Fibroblast of villous mesenchyme (primary cell): ENCODE measurements at regions not wholly inside any gene's neighbourhood (a gene's known extent, or its start where the extent isn't known, plus 50 kb on each side); places are given as distances from the start of the nearest gene placed in this dataset.

Experiments
- DNase-seq: peaks from one replicate; pipeline ENCODE4 v3.0.0-alpha.2; 2010; ENCODE audit warnings: low read depth
- H3K4me3 ChIP-seq: 2 replicates; pipeline ENCODE4 v1.5.1; 2011; ENCODE audit warnings: low read depth, mild to moderate bottlenecking, low read length
- CTCF ChIP-seq: IDR thresholded peaks from 2 replicates; pipeline ENCODE4 v1.5.1; 2012; ENCODE audit warnings: low read depth, mild to moderate bottlenecking, low read length; ENCODE audit not compliant: insufficient read depth

DNA sequence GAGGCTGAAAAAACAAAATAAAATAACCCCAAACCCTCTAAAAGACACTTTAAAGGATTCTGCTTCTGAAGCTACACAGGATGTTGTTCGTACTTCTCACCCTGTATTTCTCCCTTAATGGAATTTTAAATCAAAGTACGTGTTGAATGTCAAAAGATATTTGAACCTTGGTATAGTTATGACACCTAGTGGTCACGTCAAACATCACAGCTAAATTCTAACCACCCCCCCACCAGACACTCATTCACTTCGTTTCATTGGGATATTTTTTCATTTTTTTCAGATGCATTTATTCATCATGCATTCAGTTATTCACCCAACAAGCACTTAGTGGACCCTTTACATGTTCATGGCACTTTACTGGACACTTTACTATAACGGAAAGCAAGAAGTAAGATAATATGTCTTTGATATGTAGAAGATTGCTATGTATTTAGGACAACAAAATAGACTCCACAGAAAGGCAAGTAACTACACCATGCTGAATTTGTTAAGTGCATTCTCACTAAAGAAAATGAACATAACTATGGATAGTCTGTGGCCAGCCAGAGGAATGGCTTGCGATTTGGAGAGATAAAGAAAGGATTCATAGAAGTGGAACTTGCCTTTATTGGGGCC, 62.5 kb upstream of the GPR174 start:
- peak; percentile 14 for DNase-seq
- no peak overlapping the region for H3K4me3 ChIP-seq
- peak; percentile 50 for TF ChIP-seq CTCF

DNA sequence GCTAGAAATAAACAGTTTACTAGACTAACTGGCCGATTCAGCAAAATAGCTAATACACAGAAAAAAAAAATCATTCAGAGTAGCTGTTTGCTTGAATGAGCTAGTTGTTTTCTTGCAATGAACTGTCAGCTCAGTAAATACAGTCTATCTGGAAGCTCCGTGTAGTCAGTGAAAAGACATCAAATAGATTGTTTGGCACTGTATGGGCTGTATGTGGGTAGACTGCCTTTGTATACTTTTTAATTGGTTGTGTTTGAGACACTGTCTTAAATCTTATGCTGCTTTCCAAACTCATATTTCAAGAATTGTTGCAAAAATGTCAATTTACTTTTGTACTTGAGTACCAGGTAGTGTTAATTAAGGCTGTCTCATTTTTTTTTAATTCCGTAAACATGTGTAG, 61.6 kb upstream of the GPR174 start:
- DNase-seq, result no peak
- no peak for TF ChIP-seq CTCF

DNA sequence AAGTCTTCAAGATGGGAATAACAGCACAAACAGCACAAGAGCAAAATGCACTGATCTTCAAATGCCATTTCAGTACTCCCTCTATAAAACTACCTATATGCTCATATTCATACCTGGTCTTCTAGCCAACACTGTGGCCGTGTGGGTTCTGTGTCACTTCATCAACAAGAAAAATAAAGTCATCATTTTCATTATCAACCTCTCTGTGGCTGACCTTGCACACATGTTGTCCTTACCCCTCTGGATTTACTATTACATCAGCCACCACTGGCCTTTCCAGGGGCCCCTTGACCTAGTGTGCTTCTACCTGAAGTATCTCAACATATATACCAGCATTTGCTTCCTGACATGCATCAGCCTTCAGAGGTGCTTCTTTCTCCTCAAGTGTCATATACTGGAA, 59.6 kb upstream of the GPR174 start:
- no peak overlapping the region for H3K4me3 ChIP-seq
- no peak for TF ChIP-seq CTCF
- no peak for DNase-seq

More for the DNA sequence above, 61.6 kb upstream of the GPR174 start:
- H3K4me3 ChIP-seq, result no peak overlapping the region

DNA sequence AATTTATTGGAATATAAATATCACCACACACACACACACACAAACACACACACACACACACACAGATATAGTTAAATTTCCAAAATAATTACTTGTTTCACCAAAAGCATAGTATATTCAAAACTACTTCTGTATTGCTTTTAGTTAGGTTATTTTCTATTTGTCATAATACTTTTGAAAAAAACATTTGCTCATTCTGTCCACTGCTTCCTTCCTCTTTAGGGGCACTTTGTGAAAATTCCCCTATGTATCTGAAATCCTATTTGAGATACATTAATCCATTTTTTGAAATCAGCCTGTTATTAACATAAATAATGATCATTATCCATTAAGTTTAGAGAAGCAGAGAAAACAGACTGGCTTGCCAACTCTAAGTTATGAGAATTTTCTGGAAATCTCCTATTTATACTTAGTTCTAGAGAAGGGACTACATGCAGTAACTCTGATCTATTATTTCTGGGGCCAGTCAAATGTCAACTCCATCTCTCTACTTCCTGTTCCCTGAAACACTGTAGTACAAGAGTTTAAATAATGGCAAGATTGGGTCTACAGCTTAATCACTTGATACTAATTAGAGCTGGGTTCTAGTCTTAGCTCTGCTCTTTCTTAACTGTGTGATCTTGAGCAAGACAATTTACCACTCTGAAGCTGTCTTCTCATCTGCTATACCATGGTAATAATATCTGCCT, 54.4 kb upstream of the GPR174 start:
- no peak for DNase-seq
- no peak for TF ChIP-seq CTCF
- no peak overlapping the region for H3K4me3 ChIP-seq

DNA sequence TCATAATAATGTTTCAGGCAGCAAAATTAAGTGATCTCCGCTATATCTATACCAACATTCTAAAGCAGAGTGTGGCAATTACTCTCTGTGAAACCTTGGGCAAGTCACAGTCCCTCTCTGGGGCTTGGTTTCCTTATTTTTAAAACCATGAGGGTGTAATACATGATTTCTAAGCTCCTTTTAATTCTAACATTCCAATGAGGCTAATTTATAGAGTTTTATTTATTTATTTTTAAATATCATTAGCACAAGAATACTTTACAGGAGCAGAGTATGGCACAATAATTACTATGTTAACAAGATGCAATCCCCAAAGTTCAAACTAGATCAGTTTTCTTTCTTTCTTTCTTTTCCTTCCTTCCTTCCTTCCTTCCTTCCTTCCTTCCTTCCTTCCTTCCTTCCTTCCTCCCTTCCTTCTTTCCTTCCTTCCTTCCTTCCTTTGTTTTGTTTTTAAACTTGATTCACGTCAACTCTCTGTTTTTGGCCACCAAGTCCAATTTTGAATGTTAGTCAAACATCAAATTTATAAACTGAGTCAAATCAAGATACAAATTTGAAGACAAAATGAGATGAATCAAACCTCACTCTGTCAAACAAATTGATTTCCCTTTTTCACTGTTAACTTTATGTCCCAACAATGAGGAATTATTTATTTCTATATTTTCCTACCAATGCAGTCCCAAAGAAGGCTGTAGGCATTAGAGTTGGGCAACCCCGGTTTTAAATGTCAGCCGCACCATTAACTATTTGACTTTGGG, 50.2 kb upstream of the GPR174 start:
- TF ChIP-seq CTCF, result no peak
- DNase-seq, result no peak
- H3K4me3 ChIP-seq, result no peak overlapping the region
